ENCODE measurements at regions not wholly inside any gene's neighbourhood (a gene's known extent, or its start where the extent isn't known, plus 50 kb on each side); places are given as distances from the start of the nearest gene placed in this dataset.

DNA sequence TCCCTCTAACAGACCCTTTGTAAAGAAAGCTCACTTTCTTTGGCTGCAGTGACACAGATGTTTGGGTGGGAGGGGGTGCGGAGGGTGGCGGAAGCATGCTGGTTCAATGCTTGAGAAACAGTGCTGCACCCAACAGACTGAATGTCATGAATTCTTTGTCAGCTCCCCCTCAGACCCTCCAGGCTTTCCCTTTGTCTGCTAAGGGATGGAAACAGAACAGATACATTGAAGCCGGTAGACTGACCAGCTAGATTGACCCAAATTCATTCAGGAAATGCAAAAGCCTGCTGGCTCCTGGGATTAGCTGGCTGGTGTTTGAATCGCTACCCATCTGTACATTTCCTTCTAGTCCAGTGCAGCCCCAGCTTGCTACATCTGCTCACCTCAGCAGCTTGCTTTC is 90.8 kb upstream of the PAK3 start:
- TF ChIP-seq, protein P1, sequence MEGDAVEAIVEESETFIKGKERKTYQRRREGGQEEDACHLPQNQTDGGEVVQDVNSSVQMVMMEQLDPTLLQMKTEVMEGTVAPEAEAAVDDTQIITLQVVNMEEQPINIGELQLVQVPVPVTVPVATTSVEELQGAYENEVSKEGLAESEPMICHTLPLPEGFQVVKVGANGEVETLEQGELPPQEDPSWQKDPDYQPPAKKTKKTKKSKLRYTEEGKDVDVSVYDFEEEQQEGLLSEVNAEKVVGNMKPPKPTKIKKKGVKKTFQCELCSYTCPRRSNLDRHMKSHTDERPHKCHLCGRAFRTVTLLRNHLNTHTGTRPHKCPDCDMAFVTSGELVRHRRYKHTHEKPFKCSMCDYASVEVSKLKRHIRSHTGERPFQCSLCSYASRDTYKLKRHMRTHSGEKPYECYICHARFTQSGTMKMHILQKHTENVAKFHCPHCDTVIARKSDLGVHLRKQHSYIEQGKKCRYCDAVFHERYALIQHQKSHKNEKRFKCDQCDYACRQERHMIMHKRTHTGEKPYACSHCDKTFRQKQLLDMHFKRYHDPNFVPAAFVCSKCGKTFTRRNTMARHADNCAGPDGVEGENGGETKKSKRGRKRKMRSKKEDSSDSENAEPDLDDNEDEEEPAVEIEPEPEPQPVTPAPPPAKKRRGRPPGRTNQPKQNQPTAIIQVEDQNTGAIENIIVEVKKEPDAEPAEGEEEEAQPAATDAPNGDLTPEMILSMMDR (conservative IDR thresholded peaks at IDR 0.05; ENCODE audit: low read length): no peak
- no peak for TF ChIP-seq EZH2phosphoT487 (IDR thresholded peaks at IDR 0.05; ENCODE audit: borderline replicate concordance, low read depth, low read length)
